ENCODE measurements at regions not wholly inside any gene's neighbourhood (a gene's known extent, or its start where the extent isn't known, plus 50 kb on each side); places are given as distances from the start of the nearest gene placed in this dataset.

GRCh38 chr5:125064621-125065438, 318.4 kb upstream of the ZNF608 start:
- no peak overlapping the region for H2BK5ac ChIP-seq (ENCODE audit: low read depth, low read length, poor library complexity)
- no peak overlapping the region for H4K8ac ChIP-seq (ENCODE audit: low read depth, low read length)
- no peak overlapping the region for H3K14ac ChIP-seq (ENCODE audit: low read length)
- no peak overlapping the region for H3K4ac ChIP-seq (ENCODE audit: low read depth, low read length)
- no peak overlapping the region for H3K23ac ChIP-seq (ENCODE audit: low read length)
- no peaks in the 10 kb centered on the region for H3K79me1 ChIP-seq (ENCODE audit: low read length)
- H3K27ac ChIP-seq (ENCODE audit: low read depth, low read length), result no peak overlapping the region
- H3K27me3 ChIP-seq (ENCODE audit: insufficient read depth, low read length), result no peaks in the 10 kb centered on the region
- H3K9ac ChIP-seq (ENCODE audit: low read length), result no peak overlapping the region
- no peaks in the 10 kb centered on the region for H3K4me1 ChIP-seq (ENCODE audit: control insufficient read depth in 1 of 2, insufficient read depth in 2 of 2, low read length in 2 of 2)
- H2AFZ ChIP-seq (ENCODE audit: insufficient read depth, low read length, poor library complexity), result no peak overlapping the region
- H2BK12ac ChIP-seq (ENCODE audit: low read length), result no peak overlapping the region
- H3K79me2 ChIP-seq (ENCODE audit: control insufficient read depth, insufficient read depth, low read length, poor library complexity), result no peaks in the 10 kb centered on the region
- H3K18ac ChIP-seq (ENCODE audit: low read length), result no peak overlapping the region
- WGBS (ENCODE audit: extremely low coverage, insufficient coverage, insufficient read length), result no CpG with 5 or more reads among the region's 8 CpGs
- H3K9me3 ChIP-seq (ENCODE audit: insufficient read depth, low read depth, low read length), result no peaks in the 10 kb centered on the region
- no peak for DNase-seq
- H4K91ac ChIP-seq (ENCODE audit: low read depth, low read length), result no peak overlapping the region
- no peak overlapping the region for H4K12ac ChIP-seq (ENCODE audit: low read depth, low read length)
- no peak overlapping the region for H3K4me3 ChIP-seq (ENCODE audit: low read depth, low read length)
- no peak overlapping the region for H3K4me2 ChIP-seq (ENCODE audit: low read length)
- H2BK120ac ChIP-seq (ENCODE audit: insufficient read depth, low read length, poor library complexity), result no peak overlapping the region
- no peak overlapping the region for H2AK5ac ChIP-seq (ENCODE audit: low read length)
- H3K36me3 ChIP-seq (ENCODE audit: control insufficient read depth in 1 of 2, insufficient read depth in 2 of 2, low read length in 2 of 2), result no peaks in the 10 kb centered on the region

- H4K12ac ChIP-seq (ENCODE audit: low read depth, low read length), result no peak overlapping the region
- H2BK120ac ChIP-seq (ENCODE audit: insufficient read depth, low read length, poor library complexity), result no peak overlapping the region
- no CpG with 5 or more reads among the region's 2 CpGs for WGBS (ENCODE audit: extremely low coverage, insufficient coverage, insufficient read length)
These were observed 319.3 kb upstream of the ZNF608 start for GRCh38 chr5:125065741-125066140.

GRCh38 chr5:125070961-125071360, 324.5 kb upstream of the ZNF608 start:
- H4K12ac ChIP-seq (ENCODE audit: low read depth, low read length), result no peak overlapping the region
- no peak overlapping the region for H4K91ac ChIP-seq (ENCODE audit: low read depth, low read length)
- no peak overlapping the region for H3K4ac ChIP-seq (ENCODE audit: low read depth, low read length)
- no peak overlapping the region for H2AFZ ChIP-seq (ENCODE audit: insufficient read depth, low read length, poor library complexity)
- H3K4me1 ChIP-seq (ENCODE audit: control insufficient read depth in 1 of 2, insufficient read depth in 2 of 2, low read length in 2 of 2), result no peaks in the 10 kb centered on the region
- no peaks in the 10 kb centered on the region for H3K36me3 ChIP-seq (ENCODE audit: control insufficient read depth in 1 of 2, insufficient read depth in 2 of 2, low read length in 2 of 2)
- H3K18ac ChIP-seq (ENCODE audit: low read length), result no peak overlapping the region
- no CpG with 5 or more reads among the region's 3 CpGs for WGBS (ENCODE audit: extremely low coverage, insufficient coverage, insufficient read length)
- no peak overlapping the region for H3K9ac ChIP-seq (ENCODE audit: low read length)
- no peak overlapping the region for H2AK5ac ChIP-seq (ENCODE audit: low read length)
- H3K4me2 ChIP-seq (ENCODE audit: low read length), result no peak overlapping the region
- H2BK5ac ChIP-seq (ENCODE audit: low read depth, low read length, poor library complexity), result no peak overlapping the region
- H3K9me3 ChIP-seq (ENCODE audit: insufficient read depth, low read depth, low read length), result no peaks in the 10 kb centered on the region
- no peak overlapping the region for H3K27ac ChIP-seq (ENCODE audit: low read depth, low read length)
- H2BK120ac ChIP-seq (ENCODE audit: insufficient read depth, low read length, poor library complexity), result no peak overlapping the region
- H4K8ac ChIP-seq (ENCODE audit: low read depth, low read length), result no peak overlapping the region
- H2BK12ac ChIP-seq (ENCODE audit: low read length), result no peak overlapping the region
- H3K4me3 ChIP-seq (ENCODE audit: low read depth, low read length), result no peak overlapping the region
- H3K79me2 ChIP-seq (ENCODE audit: control insufficient read depth, insufficient read depth, low read length, poor library complexity), result no peaks in the 10 kb centered on the region
- DNase-seq, result no peak
- H3K79me1 ChIP-seq (ENCODE audit: low read length), result no peaks in the 10 kb centered on the region
- H3K14ac ChIP-seq (ENCODE audit: low read length), result no peak overlapping the region
- H3K23ac ChIP-seq (ENCODE audit: low read length), result no peak overlapping the region
- no peaks in the 10 kb centered on the region for H3K27me3 ChIP-seq (ENCODE audit: insufficient read depth, low read length)

More at GRCh38 chr5:125065741-125066140, 319.3 kb upstream of the ZNF608 start:
- H3K36me3 ChIP-seq (ENCODE audit: control insufficient read depth in 1 of 2, insufficient read depth in 2 of 2, low read length in 2 of 2), result no peaks in the 10 kb centered on the region
- H3K14ac ChIP-seq (ENCODE audit: low read length), result no peak overlapping the region
- H4K8ac ChIP-seq (ENCODE audit: low read depth, low read length), result no peak overlapping the region
- no peaks in the 10 kb centered on the region for H3K27me3 ChIP-seq (ENCODE audit: insufficient read depth, low read length)
- H3K27ac ChIP-seq (ENCODE audit: low read depth, low read length), result no peak overlapping the region
- H3K4me1 ChIP-seq (ENCODE audit: control insufficient read depth in 1 of 2, insufficient read depth in 2 of 2, low read length in 2 of 2), result no peaks in the 10 kb centered on the region
- no peak overlapping the region for H4K91ac ChIP-seq (ENCODE audit: low read depth, low read length)
- H3K23ac ChIP-seq (ENCODE audit: low read length), result no peak overlapping the region
- H2BK5ac ChIP-seq (ENCODE audit: low read depth, low read length, poor library complexity), result no peak overlapping the region
- H3K18ac ChIP-seq (ENCODE audit: low read length), result no peak overlapping the region
- no peak overlapping the region for H3K4me2 ChIP-seq (ENCODE audit: low read length)
- no peak overlapping the region for H2AK5ac ChIP-seq (ENCODE audit: low read length)
- no peak overlapping the region for H3K4me3 ChIP-seq (ENCODE audit: low read depth, low read length)
- H3K79me2 ChIP-seq (ENCODE audit: control insufficient read depth, insufficient read depth, low read length, poor library complexity), result no peaks in the 10 kb centered on the region
- no peaks in the 10 kb centered on the region for H3K79me1 ChIP-seq (ENCODE audit: low read length)
- H2BK12ac ChIP-seq (ENCODE audit: low read length), result no peak overlapping the region
- no peak for DNase-seq
- H3K9ac ChIP-seq (ENCODE audit: low read length), result no peak overlapping the region
- no peaks in the 10 kb centered on the region for H3K9me3 ChIP-seq (ENCODE audit: insufficient read depth, low read depth, low read length)
- H3K4ac ChIP-seq (ENCODE audit: low read depth, low read length), result no peak overlapping the region
- no peak overlapping the region for H2AFZ ChIP-seq (ENCODE audit: insufficient read depth, low read length, poor library complexity)

GRCh38 chr5:125073090-125073489, 326.7 kb upstream of the ZNF608 start:
- H3K27ac ChIP-seq (ENCODE audit: low read depth, low read length), result no peak overlapping the region
- H3K4me2 ChIP-seq (ENCODE audit: low read length), result no peak overlapping the region
- no peak overlapping the region for H2BK120ac ChIP-seq (ENCODE audit: insufficient read depth, low read length, poor library complexity)
- H3K14ac ChIP-seq (ENCODE audit: low read length), result no peak overlapping the region
- H3K4me1 ChIP-seq (ENCODE audit: control insufficient read depth in 1 of 2, insufficient read depth in 2 of 2, low read length in 2 of 2), result no peaks in the 10 kb centered on the region
- no peaks in the 10 kb centered on the region for H3K79me1 ChIP-seq (ENCODE audit: low read length)
- H3K27me3 ChIP-seq (ENCODE audit: insufficient read depth, low read length), result no peaks in the 10 kb centered on the region
- no peak overlapping the region for H3K23ac ChIP-seq (ENCODE audit: low read length)
- H2AFZ ChIP-seq (ENCODE audit: insufficient read depth, low read length, poor library complexity), result no peak overlapping the region
- no peak overlapping the region for H4K91ac ChIP-seq (ENCODE audit: low read depth, low read length)
- H2AK5ac ChIP-seq (ENCODE audit: low read length), result no peak overlapping the region
- H2BK12ac ChIP-seq (ENCODE audit: low read length), result no peak overlapping the region
- no peak overlapping the region for H4K8ac ChIP-seq (ENCODE audit: low read depth, low read length)
- no CpG with 5 or more reads among the region's 1 CpG for WGBS (ENCODE audit: extremely low coverage, insufficient coverage, insufficient read length)
- no peak overlapping the region for H3K4ac ChIP-seq (ENCODE audit: low read depth, low read length)
- no peak overlapping the region for H3K4me3 ChIP-seq (ENCODE audit: low read depth, low read length)
- no peaks in the 10 kb centered on the region for H3K36me3 ChIP-seq (ENCODE audit: control insufficient read depth in 1 of 2, insufficient read depth in 2 of 2, low read length in 2 of 2)
- H3K9me3 ChIP-seq (ENCODE audit: insufficient read depth, low read depth, low read length), result no peaks in the 10 kb centered on the region
- H3K79me2 ChIP-seq (ENCODE audit: control insufficient read depth, insufficient read depth, low read length, poor library complexity), result no peaks in the 10 kb centered on the region
- DNase-seq, result no peak
- H2BK5ac ChIP-seq (ENCODE audit: low read depth, low read length, poor library complexity), result no peak overlapping the region
- H3K9ac ChIP-seq (ENCODE audit: low read length), result no peak overlapping the region
- H3K18ac ChIP-seq (ENCODE audit: low read length), result no peak overlapping the region
- no peak overlapping the region for H4K12ac ChIP-seq (ENCODE audit: low read depth, low read length)
